ENCODE measurements at regions not wholly inside any gene's neighbourhood (a gene's known extent, or its start where the extent isn't known, plus 50 kb on each side); places are given as distances from the start of the nearest gene placed in this dataset.

GRCh38 chr11:116507849-116508695 is 264.7 kb downstream of the BUD13 start:
- TF ChIP-seq CTCF (IDR thresholded peaks at IDR 0.05) = no peak
- no peaks in the 10 kb centered on the region for H3K36me3 ChIP-seq (ENCODE audit: insufficient read depth in 1 of 2, low read depth in 1 of 2)
- WGBS, 3 donors = 66 to 72% (median 67%) methylated on average over 8 of the region's 8 CpGs
- no peaks in the 10 kb centered on the region for H3K9me3 ChIP-seq
- no peak for ATAC-seq
- no peak for DNase-seq
- no peak overlapping the region for H3K4me3 ChIP-seq
- H3K27me3 ChIP-seq (ENCODE audit: insufficient read depth in 3 of 3, low read length in 2 of 3) = peaks cover 0 to 7% (median 3%) of the 10 kb centered on the region in 3 donors
- no peak overlapping the region for H3K27ac ChIP-seq
- no peaks in the 10 kb centered on the region for H3K4me1 ChIP-seq
- intact Hi-C loops (cut with DNase I) = no loop called here

DNA sequence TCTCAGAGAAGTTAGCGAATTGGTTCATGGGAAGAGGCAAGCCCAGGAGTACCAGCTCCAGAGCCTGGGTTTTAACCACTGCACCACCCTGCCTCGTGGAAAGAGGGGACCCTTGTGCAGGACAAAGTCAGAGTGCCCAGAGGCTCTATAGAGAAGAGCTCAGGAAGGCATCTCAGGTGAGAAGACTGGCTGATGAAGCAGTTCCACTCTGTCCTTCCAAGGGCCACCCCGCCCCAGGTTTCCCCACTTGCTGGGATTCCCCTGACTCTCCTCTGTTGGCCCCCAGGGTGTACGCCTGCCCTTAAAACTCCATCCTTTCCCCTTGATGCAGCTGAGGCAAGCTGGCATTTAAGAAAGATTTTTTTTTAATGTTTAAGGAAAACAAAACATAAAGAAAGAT is 265.8 kb downstream of the BUD13 start:
- no peak for TF ChIP-seq CTCF (IDR thresholded peaks at IDR 0.05)
- H3K27ac ChIP-seq = no peak overlapping the region
- no peaks in the 10 kb centered on the region for H3K36me3 ChIP-seq (ENCODE audit: insufficient read depth in 1 of 2, low read depth in 1 of 2)
- ATAC-seq (no peak), DNase-seq (no peak)
- H3K27me3 ChIP-seq (ENCODE audit: insufficient read depth in 3 of 3, low read length in 2 of 3) = peaks cover 0 to 7% (median 3%) of the 10 kb centered on the region in 3 donors
- H3K9me3 ChIP-seq = no peaks in the 10 kb centered on the region
- intact Hi-C loops (cut with DNase I) = no loop called here
- H3K4me1 ChIP-seq = no peaks in the 10 kb centered on the region
- no peak overlapping the region for H3K4me3 ChIP-seq
- 83 to 88% (median 85%) methylated on average over 4 of the region's 4 CpGs for WGBS, 3 donors

DNA sequence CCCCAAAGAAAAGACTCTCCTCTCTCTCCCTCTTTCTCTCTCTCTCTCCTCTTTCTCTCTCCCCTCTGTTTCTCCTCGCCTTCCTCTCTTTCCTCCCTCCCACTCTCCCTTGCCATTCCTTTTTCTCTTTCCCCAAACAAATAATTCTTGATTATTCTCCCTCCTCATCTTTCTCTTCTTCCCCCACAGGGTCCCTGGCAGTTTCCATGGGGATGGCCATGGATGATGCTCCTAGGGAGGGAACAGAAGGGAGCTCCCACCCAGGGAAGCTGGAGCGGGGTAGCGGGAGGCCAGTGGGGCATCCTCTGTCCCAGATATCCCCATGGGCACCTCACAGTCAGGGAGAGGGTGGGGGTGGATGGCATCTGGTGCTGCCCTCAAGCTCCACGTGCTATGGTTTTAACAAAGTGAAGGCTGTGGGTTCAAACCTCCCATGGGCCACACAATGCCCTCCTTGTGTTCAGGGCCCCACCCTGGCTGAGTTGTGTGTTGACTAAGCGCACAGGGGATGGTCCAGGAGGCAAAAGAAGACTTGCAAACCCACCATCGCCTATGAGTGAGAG is 266.4 kb downstream of the BUD13 start:
- DNase-seq (no peak), ATAC-seq (no peak)
- intact Hi-C loops (cut with DNase I) = no loop called here
- H3K4me3 ChIP-seq = no peak overlapping the region
- no peak for TF ChIP-seq CTCF (IDR thresholded peaks at IDR 0.05)
- no peaks in the 10 kb centered on the region for H3K4me1 ChIP-seq
- H3K27me3 ChIP-seq (ENCODE audit: insufficient read depth in 3 of 3, low read length in 2 of 3) = peaks cover 0 to 7% (median 3%) of the 10 kb centered on the region in 3 donors
- H3K9me3 ChIP-seq = no peaks in the 10 kb centered on the region
- no peak overlapping the region for H3K27ac ChIP-seq
- H3K36me3 ChIP-seq (ENCODE audit: insufficient read depth in 1 of 2, low read depth in 1 of 2) = no peaks in the 10 kb centered on the region
- WGBS, 3 donors = 81 to 90% (median 84%) methylated on average over 6 of the region's 6 CpGs

- Histone ChIP-seq H3K27me3 (ENCODE audit: insufficient read depth in 3 of 3, low read length in 2 of 3) (peaks cover 0 to 9% (median 6%) of the 10 kb centered on the region in 3 donors), H3K4me3 (no peak overlapping the region), H3K4me1 (no peaks in the 10 kb centered on the region), H3K27ac (no peak overlapping the region), H3K36me3 (ENCODE audit: insufficient read depth in 1 of 2, low read depth in 1 of 2) (no peaks in the 10 kb centered on the region), H3K9me3 (no peaks in the 10 kb centered on the region)
- no peak for TF ChIP-seq CTCF (IDR thresholded peaks at IDR 0.05)
- WGBS, 3 donors = 77 to 83% (median 78%) methylated on average over 12 of the region's 12 CpGs
- ATAC-seq = no peak
- no peak for DNase-seq
- intact Hi-C loops (cut with DNase I) = no loop called here
Measured at GRCh38 chr11:116505298-116506262, 267.2 kb downstream of the BUD13 start.
